ENCODE measurements at regions not wholly inside any gene's neighbourhood (a gene's known extent, or its start where the extent isn't known, plus 50 kb on each side); places are given as distances from the start of the nearest gene placed in this dataset.

DNA sequence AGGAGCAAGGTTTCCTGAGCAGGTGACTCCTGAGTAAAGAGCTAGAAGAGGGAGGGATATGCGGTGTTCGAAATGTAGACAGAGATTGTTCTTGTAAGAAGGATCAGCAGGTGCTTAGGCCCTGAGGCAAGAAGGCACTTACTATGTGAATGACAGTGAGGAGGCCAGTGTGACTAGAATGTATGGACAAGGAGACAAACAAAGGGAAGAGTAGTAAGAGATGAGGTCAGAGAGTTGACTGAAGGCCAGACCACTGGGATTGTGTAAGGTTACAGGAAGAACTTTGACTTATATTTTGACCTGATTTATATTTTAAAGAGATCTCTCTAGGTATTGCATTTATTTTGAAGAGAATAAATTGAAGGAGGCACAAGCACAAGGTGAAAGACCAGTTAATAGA is 118.4 kb upstream of the ENPEP start:
- H3K27me3 ChIP-seq, result no peaks in the 10 kb centered on the region
- WGBS, result 91% methylated on average over 2 of the region's 2 CpGs
- DNase-seq (ENCODE audit: low spot score in 2 of 2), result no peak

DNA sequence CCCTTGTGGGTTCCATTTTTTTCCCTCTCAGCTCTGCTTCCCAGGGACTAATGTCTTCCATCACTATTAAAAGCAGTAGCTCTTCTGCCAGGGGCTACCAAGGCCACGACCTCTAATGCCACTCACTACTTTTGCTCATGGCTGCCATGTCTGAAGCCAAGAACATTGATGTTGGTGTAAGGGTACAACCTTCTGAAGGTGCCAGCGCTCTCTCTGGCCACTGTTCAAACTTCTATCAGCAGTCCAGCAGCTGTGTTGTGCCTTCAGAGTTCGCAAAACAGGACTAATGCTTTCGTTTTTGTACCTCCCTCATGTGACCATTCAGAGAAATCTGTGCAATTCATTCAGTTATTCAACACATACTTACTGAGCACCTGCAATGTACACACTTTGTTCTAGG is 121.5 kb upstream of the ENPEP start:
- WGBS, result 73% methylated on average over 4 of the region's 4 CpGs
- no peak overlapping the region for H3K27ac ChIP-seq
- no peaks in the 10 kb centered on the region for H3K4me1 ChIP-seq
- H3K4me3 ChIP-seq, result no peak overlapping the region
- no peak for DNase-seq (ENCODE audit: low spot score in 2 of 2)
- H3K36me3 ChIP-seq, result no peaks in the 10 kb centered on the region
- TF ChIP-seq, protein P1, sequence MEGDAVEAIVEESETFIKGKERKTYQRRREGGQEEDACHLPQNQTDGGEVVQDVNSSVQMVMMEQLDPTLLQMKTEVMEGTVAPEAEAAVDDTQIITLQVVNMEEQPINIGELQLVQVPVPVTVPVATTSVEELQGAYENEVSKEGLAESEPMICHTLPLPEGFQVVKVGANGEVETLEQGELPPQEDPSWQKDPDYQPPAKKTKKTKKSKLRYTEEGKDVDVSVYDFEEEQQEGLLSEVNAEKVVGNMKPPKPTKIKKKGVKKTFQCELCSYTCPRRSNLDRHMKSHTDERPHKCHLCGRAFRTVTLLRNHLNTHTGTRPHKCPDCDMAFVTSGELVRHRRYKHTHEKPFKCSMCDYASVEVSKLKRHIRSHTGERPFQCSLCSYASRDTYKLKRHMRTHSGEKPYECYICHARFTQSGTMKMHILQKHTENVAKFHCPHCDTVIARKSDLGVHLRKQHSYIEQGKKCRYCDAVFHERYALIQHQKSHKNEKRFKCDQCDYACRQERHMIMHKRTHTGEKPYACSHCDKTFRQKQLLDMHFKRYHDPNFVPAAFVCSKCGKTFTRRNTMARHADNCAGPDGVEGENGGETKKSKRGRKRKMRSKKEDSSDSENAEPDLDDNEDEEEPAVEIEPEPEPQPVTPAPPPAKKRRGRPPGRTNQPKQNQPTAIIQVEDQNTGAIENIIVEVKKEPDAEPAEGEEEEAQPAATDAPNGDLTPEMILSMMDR (IDR thresholded peaks at IDR 0.05), result no peak
- TF ChIP-seq EP300 (IDR thresholded peaks at IDR 0.05) (no peak), POLR2AphosphoS5 (IDR thresholded peaks at IDR 0.05) (no peak), POLR2A (IDR thresholded peaks at IDR 0.05) (no peak)
- H3K27me3 ChIP-seq, result no peaks in the 10 kb centered on the region
- H3K9me3 ChIP-seq, result no peaks in the 10 kb centered on the region

More for the DNA sequence above, 118.4 kb upstream of the ENPEP start:
- TF ChIP-seq, protein P1 (IDR thresholded peaks at IDR 0.05), result no peak
- no peaks in the 10 kb centered on the region for H3K4me1 ChIP-seq
- no peak overlapping the region for H3K4me3 ChIP-seq
- no peaks in the 10 kb centered on the region for H3K9me3 ChIP-seq
- H3K27ac ChIP-seq, result no peak overlapping the region
- H3K36me3 ChIP-seq, result no peaks in the 10 kb centered on the region

DNA sequence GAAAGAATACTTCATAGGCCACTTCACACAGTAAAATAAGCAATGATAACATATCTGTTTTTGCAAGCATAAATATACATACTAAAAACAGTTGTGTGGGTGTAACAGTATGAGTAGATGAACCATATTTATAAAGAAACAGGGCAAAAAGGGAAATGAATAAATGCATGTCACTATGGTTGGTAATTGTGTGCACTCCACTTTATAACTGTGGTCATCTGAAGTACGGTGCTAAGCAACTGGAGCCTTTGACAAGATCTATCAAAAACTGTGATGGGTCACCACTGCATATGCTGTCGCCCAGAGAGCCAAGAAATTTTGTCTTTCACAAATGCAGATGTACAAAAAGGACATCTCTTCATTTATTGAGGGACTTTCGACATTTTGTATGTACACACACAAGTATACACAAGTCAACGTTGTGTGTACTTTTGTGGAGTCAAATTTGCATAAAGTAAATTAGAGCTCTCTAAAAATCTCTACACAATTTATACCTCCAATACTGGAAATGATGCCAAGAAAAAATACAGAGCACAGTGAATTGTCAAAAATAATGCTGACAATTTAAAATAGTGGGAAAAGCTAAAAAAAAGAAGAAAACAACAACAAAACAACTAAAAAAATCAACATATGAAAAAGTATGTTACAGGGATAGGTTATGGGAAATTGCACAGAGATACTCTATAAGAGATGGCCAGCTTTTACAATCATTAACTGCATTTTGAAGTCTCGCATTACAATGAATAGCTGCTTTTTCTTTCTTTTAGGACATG is 123.1 kb upstream of the ENPEP start:
- TF ChIP-seq POLR2A (IDR thresholded peaks at IDR 0.05), result no peak
- no peak for TF ChIP-seq EP300 (IDR thresholded peaks at IDR 0.05)
- TF ChIP-seq POLR2AphosphoS5 (IDR thresholded peaks at IDR 0.05), result no peak
- TF ChIP-seq, protein P1 (IDR thresholded peaks at IDR 0.05), result no peak
- H3K36me3 ChIP-seq, result no peaks in the 10 kb centered on the region
- 81% methylated on average over 5 of the region's 5 CpGs for WGBS
- H3K9me3 ChIP-seq, result no peaks in the 10 kb centered on the region
- DNase-seq (ENCODE audit: low spot score in 2 of 2), result no peak
- no peak overlapping the region for H3K4me3 ChIP-seq
- H3K27me3 ChIP-seq, result no peaks in the 10 kb centered on the region
- H3K4me1 ChIP-seq, result no peaks in the 10 kb centered on the region
- no peak overlapping the region for H3K27ac ChIP-seq

DNA sequence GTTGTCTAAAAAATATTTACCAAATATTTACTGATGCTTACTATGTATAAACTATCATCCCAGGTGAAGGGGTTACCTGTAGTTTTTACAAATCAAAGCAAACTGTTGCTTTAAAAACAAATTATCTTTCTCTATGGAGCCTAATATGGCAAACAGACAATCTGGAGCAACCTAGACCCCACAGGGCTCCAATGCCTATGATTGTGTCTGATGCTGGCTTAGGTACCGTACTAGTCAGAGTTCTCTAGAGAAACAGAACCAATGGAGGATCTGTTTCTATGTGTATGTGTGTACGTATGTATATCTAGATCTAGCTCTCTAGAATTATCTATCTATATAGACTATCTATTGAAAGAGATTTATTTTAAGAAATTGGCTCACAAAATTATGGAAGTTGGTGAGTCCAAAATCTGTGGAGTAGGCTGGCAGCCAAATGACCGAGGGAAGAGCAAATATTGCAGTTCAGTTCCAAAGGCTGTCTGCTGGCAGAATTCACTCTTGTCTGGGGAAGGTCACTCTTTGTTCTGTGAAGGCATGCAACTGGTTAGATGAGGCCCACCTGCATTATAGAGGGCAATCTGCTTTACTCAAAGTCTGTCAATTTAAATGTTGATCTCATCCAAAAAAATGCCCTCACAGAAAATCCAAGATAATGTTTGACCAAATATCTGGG is 127.1 kb upstream of the ENPEP start:
- no peaks in the 10 kb centered on the region for H3K27me3 ChIP-seq
- no peaks in the 10 kb centered on the region for H3K9me3 ChIP-seq
- no peak overlapping the region for H3K4me3 ChIP-seq
- H3K27ac ChIP-seq, result no peak overlapping the region
- TF ChIP-seq EP300 (IDR thresholded peaks at IDR 0.05), result no peak
- no peak for TF ChIP-seq POLR2AphosphoS5 (IDR thresholded peaks at IDR 0.05)
- TF ChIP-seq, protein P1 (IDR thresholded peaks at IDR 0.05), result no peak
- TF ChIP-seq POLR2A (IDR thresholded peaks at IDR 0.05), result no peak
- H3K4me1 ChIP-seq, result no peaks in the 10 kb centered on the region
- no peaks in the 10 kb centered on the region for H3K36me3 ChIP-seq
- 66% methylated on average over 3 of the region's 3 CpGs for WGBS
- no peak for DNase-seq (ENCODE audit: low spot score in 2 of 2)

DNA sequence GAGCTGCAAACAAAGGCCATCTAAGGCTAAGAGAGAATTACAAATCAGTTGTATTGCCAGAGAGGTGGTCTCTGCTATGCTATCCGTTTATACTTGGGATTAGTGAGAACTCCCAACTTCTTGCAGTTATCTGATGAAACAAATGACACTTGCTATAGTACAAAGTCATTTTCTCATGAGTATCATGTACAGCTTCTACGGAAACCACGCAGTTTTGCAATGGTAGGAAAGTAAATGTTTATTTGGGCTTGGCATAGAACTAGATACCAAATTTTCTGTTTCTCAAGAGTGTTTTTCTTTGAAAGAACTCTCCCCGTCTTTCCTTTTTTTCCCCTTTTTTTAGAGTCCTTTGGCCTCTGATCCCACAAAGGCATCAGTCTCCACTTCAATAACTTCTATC is 128.2 kb upstream of the ENPEP start:
- Histone ChIP-seq H3K27ac (no peak overlapping the region), H3K27me3 (no peaks in the 10 kb centered on the region), H3K4me1 (no peaks in the 10 kb centered on the region), H3K9me3 (no peaks in the 10 kb centered on the region), H3K4me3 (no peak overlapping the region), H3K36me3 (no peaks in the 10 kb centered on the region)
- 84% methylated on average over 3 of the region's 4 CpGs for WGBS
- DNase-seq (ENCODE audit: low spot score in 2 of 2), result no peak
- TF ChIP-seq, protein P1 (IDR thresholded peaks at IDR 0.05), result no peak
- no peak for TF ChIP-seq EP300 (IDR thresholded peaks at IDR 0.05)
- TF ChIP-seq POLR2AphosphoS5 (IDR thresholded peaks at IDR 0.05), result no peak
- no peak for TF ChIP-seq POLR2A (IDR thresholded peaks at IDR 0.05)
